ENCODE measurements at regions not wholly inside any gene's neighbourhood (a gene's known extent, or its start where the extent isn't known, plus 50 kb on each side); places are given as distances from the start of the nearest gene placed in this dataset.

DNA sequence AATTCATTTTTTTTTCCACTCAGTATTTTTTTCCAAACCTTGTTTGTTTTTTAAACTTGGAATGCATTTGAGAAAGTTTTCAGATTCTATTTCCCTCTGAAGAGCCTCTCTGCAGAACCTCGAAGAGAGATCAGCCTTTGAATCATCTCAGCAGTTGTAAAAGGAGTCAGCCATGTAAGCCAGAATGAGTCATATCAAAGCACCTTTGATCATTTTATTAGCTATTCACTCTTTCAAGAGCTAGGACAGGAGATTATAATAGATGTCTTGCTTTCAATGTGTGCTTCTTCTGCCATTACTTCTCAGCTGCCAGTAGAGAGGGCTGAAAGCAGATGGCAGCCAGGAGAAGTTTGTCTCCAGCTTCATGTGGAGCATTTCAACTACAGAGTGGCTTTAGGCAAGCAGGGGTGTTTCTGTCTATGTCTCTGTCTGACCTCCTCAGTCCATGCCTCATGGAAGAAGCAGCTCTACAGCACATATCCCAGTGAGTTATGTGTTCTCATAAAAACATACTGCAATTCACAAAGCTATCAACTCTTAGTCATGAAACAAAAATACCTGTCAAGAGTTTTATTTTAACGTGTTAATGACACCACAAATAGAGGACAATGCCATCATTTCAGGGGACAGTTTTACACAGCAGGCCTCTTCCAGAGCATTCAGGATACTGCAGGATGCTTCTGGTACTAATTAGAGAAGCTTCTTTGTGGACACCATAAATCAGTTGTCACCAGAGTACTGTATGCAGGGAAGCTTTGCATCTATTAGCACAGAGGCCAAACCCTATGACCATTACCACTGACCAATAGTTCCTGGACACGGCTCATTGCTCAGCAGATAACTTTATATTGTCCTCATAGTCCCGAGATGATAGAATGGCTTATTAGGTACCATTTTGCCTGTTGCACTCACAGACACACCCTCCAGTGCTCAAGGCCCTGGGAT is 94.3 kb downstream of the NHLRC3 start:
- DNase-seq (ENCODE audit: low read depth in 1 of 2, low spot score in 1 of 2): no peak
- TF ChIP-seq POLR2AphosphoS5 (IDR thresholded peaks at IDR 0.05; ENCODE audit: low read depth): no peak
- TF ChIP-seq, protein P1, sequence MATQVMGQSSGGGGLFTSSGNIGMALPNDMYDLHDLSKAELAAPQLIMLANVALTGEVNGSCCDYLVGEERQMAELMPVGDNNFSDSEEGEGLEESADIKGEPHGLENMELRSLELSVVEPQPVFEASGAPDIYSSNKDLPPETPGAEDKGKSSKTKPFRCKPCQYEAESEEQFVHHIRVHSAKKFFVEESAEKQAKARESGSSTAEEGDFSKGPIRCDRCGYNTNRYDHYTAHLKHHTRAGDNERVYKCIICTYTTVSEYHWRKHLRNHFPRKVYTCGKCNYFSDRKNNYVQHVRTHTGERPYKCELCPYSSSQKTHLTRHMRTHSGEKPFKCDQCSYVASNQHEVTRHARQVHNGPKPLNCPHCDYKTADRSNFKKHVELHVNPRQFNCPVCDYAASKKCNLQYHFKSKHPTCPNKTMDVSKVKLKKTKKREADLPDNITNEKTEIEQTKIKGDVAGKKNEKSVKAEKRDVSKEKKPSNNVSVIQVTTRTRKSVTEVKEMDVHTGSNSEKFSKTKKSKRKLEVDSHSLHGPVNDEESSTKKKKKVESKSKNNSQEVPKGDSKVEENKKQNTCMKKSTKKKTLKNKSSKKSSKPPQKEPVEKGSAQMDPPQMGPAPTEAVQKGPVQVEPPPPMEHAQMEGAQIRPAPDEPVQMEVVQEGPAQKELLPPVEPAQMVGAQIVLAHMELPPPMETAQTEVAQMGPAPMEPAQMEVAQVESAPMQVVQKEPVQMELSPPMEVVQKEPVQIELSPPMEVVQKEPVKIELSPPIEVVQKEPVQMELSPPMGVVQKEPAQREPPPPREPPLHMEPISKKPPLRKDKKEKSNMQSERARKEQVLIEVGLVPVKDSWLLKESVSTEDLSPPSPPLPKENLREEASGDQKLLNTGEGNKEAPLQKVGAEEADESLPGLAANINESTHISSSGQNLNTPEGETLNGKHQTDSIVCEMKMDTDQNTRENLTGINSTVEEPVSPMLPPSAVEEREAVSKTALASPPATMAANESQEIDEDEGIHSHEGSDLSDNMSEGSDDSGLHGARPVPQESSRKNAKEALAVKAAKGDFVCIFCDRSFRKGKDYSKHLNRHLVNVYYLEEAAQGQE (IDR thresholded peaks at IDR 0.05; ENCODE audit: insufficient replicate concordance, low read depth): no peak
- TF ChIP-seq, protein P2, sequence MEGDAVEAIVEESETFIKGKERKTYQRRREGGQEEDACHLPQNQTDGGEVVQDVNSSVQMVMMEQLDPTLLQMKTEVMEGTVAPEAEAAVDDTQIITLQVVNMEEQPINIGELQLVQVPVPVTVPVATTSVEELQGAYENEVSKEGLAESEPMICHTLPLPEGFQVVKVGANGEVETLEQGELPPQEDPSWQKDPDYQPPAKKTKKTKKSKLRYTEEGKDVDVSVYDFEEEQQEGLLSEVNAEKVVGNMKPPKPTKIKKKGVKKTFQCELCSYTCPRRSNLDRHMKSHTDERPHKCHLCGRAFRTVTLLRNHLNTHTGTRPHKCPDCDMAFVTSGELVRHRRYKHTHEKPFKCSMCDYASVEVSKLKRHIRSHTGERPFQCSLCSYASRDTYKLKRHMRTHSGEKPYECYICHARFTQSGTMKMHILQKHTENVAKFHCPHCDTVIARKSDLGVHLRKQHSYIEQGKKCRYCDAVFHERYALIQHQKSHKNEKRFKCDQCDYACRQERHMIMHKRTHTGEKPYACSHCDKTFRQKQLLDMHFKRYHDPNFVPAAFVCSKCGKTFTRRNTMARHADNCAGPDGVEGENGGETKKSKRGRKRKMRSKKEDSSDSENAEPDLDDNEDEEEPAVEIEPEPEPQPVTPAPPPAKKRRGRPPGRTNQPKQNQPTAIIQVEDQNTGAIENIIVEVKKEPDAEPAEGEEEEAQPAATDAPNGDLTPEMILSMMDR (IDR thresholded peaks at IDR 0.05; ENCODE audit: insufficient read depth, low read length): no peak
- TF ChIP-seq SPI1 (IDR thresholded peaks at IDR 0.05; ENCODE audit: borderline replicate concordance, low read depth): no peak
- no peak for TF ChIP-seq GABPA (IDR thresholded peaks at IDR 0.05; ENCODE audit: low read depth)

DNA sequence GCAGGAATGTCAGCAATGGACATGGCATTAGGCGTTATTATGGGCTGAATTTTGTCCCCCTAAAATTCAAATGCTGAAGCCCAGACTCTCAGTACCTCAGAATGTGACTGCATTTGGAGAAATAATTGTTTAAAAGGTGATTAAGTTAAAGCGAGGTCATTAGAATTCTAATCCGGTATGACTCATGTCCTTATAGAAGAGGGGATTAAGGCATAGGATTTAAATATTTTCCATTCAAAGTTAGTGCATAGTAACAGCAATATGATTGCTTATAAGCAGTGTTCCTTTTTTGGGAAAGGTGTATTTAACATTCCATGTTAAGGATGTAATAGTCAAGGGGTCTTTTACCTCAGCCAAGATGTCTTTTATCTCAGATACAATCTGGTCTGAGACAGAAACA is 95.5 kb downstream of the NHLRC3 start:
- Histone ChIP-seq H3K4me3 (replicated peaks; ENCODE audit: insufficient read depth, low read length) (no peak overlapping the region), H3K27ac (replicated peaks) (no peak overlapping the region), H3K27me3 (ENCODE audit: insufficient read depth, poor library complexity, severe bottlenecking) (peaks cover 6% of the 10 kb centered on the region)
- TF ChIP-seq SPI1 (IDR thresholded peaks at IDR 0.05; ENCODE audit: borderline replicate concordance, low read depth) (no peak), POLR2AphosphoS5 (IDR thresholded peaks at IDR 0.05; ENCODE audit: low read depth) (no peak), GABPA (IDR thresholded peaks at IDR 0.05; ENCODE audit: low read depth) (no peak)
- TF ChIP-seq, protein P2 (IDR thresholded peaks at IDR 0.05; ENCODE audit: insufficient read depth, low read length): no peak
- TF ChIP-seq, protein P1 (IDR thresholded peaks at IDR 0.05; ENCODE audit: insufficient replicate concordance, low read depth): no peak
- no peak for DNase-seq (ENCODE audit: low read depth in 1 of 2, low spot score in 1 of 2)

More for the DNA sequence above, 94.3 kb downstream of the NHLRC3 start:
- Histone ChIP-seq H3K27me3 (ENCODE audit: insufficient read depth, poor library complexity, severe bottlenecking) (peaks cover 10% of the 10 kb centered on the region), H3K27ac (replicated peaks) (no peak overlapping the region), H3K4me3 (replicated peaks; ENCODE audit: insufficient read depth, low read length) (no peak overlapping the region)

DNA sequence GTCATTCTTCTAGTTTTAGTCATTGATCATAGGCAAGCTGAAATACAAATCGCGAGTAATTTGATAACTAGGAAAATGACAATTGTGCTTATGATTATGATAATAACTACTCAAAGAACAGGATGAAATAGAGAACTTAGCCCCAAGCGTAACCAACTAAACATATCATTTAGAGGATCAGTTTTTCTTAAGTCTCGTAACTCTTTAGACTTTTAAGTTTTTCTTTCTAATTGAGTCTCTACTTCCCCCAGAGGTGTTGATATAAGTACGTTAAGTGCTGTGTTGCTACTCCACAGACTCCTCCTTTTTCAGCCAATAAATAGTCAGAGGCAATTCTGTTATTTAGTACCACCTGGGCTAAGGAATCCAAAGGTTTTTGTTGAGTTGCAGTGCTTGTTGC is 96.3 kb downstream of the NHLRC3 start:
- no peak for DNase-seq (ENCODE audit: low read depth in 1 of 2, low spot score in 1 of 2)
- Histone ChIP-seq H3K4me3 (replicated peaks; ENCODE audit: insufficient read depth, low read length) (no peak overlapping the region), H3K27me3 (ENCODE audit: insufficient read depth, poor library complexity, severe bottlenecking) (peaks cover 5% of the 10 kb centered on the region), H3K27ac (replicated peaks) (no peak overlapping the region)
- TF ChIP-seq SPI1 (IDR thresholded peaks at IDR 0.05; ENCODE audit: borderline replicate concordance, low read depth): no peak

DNA sequence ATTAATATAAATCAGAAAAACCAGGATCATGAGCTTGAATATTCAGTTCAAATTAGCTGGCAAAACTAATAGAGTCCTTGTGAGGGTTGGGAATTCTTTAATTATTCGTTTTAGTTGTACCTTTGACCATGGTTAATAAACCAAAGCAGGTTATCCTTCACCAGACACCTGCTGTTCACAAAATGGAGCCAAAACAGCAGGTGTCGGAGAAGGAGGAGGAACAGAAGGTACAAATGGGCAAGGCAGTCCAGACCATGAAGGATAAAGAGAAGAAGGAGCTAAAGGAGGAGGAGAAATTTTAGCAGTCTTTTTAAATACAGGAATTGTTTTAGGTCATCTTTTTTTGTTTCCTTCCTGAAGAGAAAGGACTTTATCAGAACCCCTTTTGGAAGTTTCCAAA is 106.1 kb downstream of the NHLRC3 start:
- H3K27me3 ChIP-seq (ENCODE audit: insufficient read depth, poor library complexity, severe bottlenecking): peaks cover 17% of the 10 kb centered on the region
- H3K4me3 ChIP-seq (replicated peaks; ENCODE audit: insufficient read depth, low read length): no peak overlapping the region
- TF ChIP-seq POLR2AphosphoS5 (IDR thresholded peaks at IDR 0.05; ENCODE audit: low read depth): no peak
- no peak for TF ChIP-seq GABPA (IDR thresholded peaks at IDR 0.05; ENCODE audit: low read depth)
- no peak for TF ChIP-seq SPI1 (IDR thresholded peaks at IDR 0.05; ENCODE audit: borderline replicate concordance, low read depth)
- TF ChIP-seq, protein P1 (IDR thresholded peaks at IDR 0.05; ENCODE audit: insufficient replicate concordance, low read depth): no peak
- TF ChIP-seq, protein P2 (IDR thresholded peaks at IDR 0.05; ENCODE audit: insufficient read depth, low read length): no peak
- no peak overlapping the region for H3K27ac ChIP-seq (replicated peaks)
- DNase-seq (ENCODE audit: low read depth in 1 of 2, low spot score in 1 of 2): no peak
